Ovary (tissue), 7 donors: ENCODE measurements at regions not wholly inside any gene's neighbourhood (a gene's known extent, or its start where the extent isn't known, plus 50 kb on each side); places are given as distances from the start of the nearest gene placed in this dataset.

ENCODE experiments used
- DNase-seq, 5 donors: peaks; one replicate each; pipeline ENCODE4 v3.0.0-alpha.2; 2019 to 2020
- H3K27ac ChIP-seq, 2 donors: fragments of 200-600 bp; one replicate each; pipeline versions ENCODE4 v1.5.1 to v1.8.0; 2019 to 2022
- H3K27me3 ChIP-seq: fragments of 200-600 bp; one replicate; pipeline ENCODE4 v1.8.0; 2022
- H3K36me3 ChIP-seq: fragments of 200-600 bp; sonication (generic); one replicate; pipeline ENCODE4 v1.5.1; 2019
- H3K4me1 ChIP-seq: one replicate; pipeline ENCODE4 v1.8.1; 2013; ENCODE audit warnings: mild to moderate bottlenecking, moderate library complexity; ENCODE audit not compliant: insufficient read depth
- H3K4me3 ChIP-seq: fragments of 200-600 bp; sonication (generic); one replicate; pipeline ENCODE4 v1.5.1; 2017
- H3K9me3 ChIP-seq, 2 donors: fragments of 200-600 bp in 1 of 2; sonication (generic) in 1 of 2; one replicate each; pipeline versions ENCODE4 v1.5.1 to v1.8.1; 2013 to 2019; ENCODE audit warnings: mild to moderate bottlenecking in 1 of 2, moderate library complexity in 1 of 2
- EP300 ChIP-seq: sonication (generic); formaldehyde crosslinking; IDR thresholded peaks from one replicate; pipeline ENCODE4 v1.6.1; 2017; ENCODE audit warnings: antibody characterized with exemption
- POLR2A ChIP-seq: fragments of 450-650 bp; IDR thresholded peaks from one replicate; pipeline ENCODE4 v1.6.1; 2017; ENCODE audit warnings: antibody characterized with exemption, mild to moderate bottlenecking, moderate library complexity
- WGBS, 3 donors: extraction: QIAGEN DNeasy Blood & Tissue Kit in 1 of 3; methylation state at CpG; one replicate each; pipeline versions ENCODE4 v1.1.5 to v1.1.7; 2013 to 2017; 5-methylcytosine and 5-hydroxymethylcytosine counted together
- intact Hi-C, 4 donors: fragments of 100-400 bp; cut with DNase I; formaldehyde crosslinking; loops; one replicate each; pipeline versions ENCODE4 v1.11.0 to v1.15.1; 2022 to 2023
- TF ChIP-seq, protein P1 (sequence below), 3 donors: fragments of 450-650 bp in 2 of 3; fragments of 200-600 bp in 1 of 3; IDR thresholded peaks; one replicate each; pipeline versions ENCODE4 v1.5.1 to v1.8.0; 2016 to 2022; ENCODE audit warnings: antibody characterized with exemption in 3 of 3, mild to moderate bottlenecking in 1 of 3
- donor health status: DM: no; HTN: no; CAD: no; lungs with moderate emphysema.
- donor health status: DM: no; HTN: no; CAD: no.
- donor health status: Bipolar disorder and iron deficiency.
- donor health status: DM: no; HTN: no; CAD: no.
- donor health status: DM: yes; HTN: yes; CAD: no.

DNA sequence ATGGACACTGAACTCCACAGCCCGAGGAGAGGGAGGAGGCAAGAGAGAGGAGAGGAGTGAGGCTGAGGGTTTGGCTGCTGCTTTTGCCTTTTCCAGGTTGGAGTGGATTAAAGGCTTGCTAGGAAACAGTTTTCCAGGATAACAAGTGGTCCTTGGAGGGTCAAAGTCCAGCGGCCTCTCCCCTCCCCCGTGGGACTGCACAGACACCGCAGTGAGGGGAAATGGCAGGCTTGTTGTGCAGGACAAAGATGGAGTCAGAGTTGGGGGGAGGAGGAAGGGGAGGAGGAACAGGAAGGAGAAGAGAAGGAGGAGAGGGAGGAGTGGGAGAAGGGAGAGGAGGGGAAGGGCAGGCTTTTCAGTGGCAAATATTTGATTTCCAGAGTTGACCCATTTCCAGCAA, 245.5 kb downstream of the RBM19 start:
- Histone ChIP-seq H3K27me3 (no peaks in the 10 kb centered on the region), H3K27ac (no peak overlapping the region), H3K36me3 (no peaks in the 10 kb centered on the region), H3K4me1 (no peaks in the 10 kb centered on the region), H3K9me3 (no peaks in the 10 kb centered on the region), H3K4me3 (no peak overlapping the region)
- DNase-seq = no peak
- WGBS, 3 donors = 14 to 33% (median 22%) methylated on average over 4 of the region's 4 CpGs
- intact Hi-C loops = no loop called here
- TF ChIP-seq, protein P1, sequence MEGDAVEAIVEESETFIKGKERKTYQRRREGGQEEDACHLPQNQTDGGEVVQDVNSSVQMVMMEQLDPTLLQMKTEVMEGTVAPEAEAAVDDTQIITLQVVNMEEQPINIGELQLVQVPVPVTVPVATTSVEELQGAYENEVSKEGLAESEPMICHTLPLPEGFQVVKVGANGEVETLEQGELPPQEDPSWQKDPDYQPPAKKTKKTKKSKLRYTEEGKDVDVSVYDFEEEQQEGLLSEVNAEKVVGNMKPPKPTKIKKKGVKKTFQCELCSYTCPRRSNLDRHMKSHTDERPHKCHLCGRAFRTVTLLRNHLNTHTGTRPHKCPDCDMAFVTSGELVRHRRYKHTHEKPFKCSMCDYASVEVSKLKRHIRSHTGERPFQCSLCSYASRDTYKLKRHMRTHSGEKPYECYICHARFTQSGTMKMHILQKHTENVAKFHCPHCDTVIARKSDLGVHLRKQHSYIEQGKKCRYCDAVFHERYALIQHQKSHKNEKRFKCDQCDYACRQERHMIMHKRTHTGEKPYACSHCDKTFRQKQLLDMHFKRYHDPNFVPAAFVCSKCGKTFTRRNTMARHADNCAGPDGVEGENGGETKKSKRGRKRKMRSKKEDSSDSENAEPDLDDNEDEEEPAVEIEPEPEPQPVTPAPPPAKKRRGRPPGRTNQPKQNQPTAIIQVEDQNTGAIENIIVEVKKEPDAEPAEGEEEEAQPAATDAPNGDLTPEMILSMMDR (IDR thresholded peaks at IDR 0.05) = no peak
- TF ChIP-seq EP300 (no peak), POLR2A (no peak)

DNA sequence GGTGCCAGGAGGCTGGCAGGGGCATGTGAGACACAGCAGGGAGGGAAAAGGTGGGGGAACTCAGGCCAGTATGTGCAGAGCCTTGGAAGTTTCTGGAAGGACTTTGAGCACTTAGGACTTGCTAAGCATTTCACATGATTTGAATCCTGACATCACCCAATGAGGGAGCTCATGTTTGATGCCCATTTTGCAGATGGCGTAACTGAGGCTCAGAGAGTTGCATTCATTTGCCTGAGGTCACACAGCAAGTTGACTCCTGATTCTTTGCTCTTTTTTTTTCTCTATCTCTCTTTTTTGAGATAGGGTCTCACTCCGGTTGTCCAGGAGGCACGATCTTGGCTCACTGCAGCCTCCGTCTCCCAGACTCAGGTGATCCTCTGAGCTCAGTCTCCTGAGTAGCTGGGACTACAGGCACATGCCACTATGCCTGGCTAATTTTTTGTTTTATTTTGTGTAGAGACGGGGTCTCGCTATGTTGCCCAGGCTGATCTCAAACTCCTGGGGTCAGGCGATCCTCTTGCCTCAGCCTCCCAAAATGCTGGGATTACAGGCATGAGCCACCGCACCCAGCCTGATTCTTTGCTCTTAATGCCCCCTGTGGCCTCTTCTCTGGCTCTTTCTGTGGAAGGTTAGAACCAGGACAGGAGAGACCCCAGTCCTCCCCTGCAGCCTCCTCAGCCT, 246.1 kb downstream of the RBM19 start:
- Histone ChIP-seq H3K36me3 (no peaks in the 10 kb centered on the region), H3K27me3 (no peaks in the 10 kb centered on the region), H3K9me3 (no peaks in the 10 kb centered on the region), H3K27ac (no peak overlapping the region), H3K4me1 (no peaks in the 10 kb centered on the region), H3K4me3 (no peak overlapping the region)
- TF ChIP-seq EP300 = no peak
- TF ChIP-seq, protein P1 (IDR thresholded peaks at IDR 0.05) = no peak
- no peak for TF ChIP-seq POLR2A
- DNase-seq = no peak
- 86 to 91% (median 90%) methylated on average over 8 of the region's 8 CpGs for WGBS, 3 donors
- intact Hi-C loops = no loop called here

DNA sequence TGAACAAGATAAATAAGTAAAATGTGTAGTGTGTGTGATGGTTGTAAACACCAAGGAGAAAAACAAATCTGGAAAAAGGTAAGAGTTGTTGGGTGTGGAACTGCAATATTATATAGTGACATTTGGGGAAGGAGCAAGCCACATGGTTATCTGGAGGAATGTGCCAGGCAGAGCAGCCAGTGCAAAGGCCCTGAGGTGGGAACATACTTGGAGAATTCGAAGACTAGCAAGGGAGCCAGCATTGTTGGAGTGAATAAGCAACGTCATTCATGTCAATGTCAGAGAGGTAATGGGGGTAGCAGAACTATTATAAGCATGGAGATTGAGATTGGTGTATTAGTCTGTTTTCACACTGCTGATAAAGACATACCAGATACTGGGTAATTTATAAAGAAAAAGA, 241.5 kb upstream of the LHX5 start:
- no peaks in the 10 kb centered on the region for H3K9me3 ChIP-seq
- H3K27me3 ChIP-seq = no peaks in the 10 kb centered on the region
- no peak for TF ChIP-seq POLR2A
- no peak for TF ChIP-seq EP300
- TF ChIP-seq, protein P1 (IDR thresholded peaks at IDR 0.05) = no peak
- no peak for DNase-seq
- intact Hi-C loops = no loop called here
- H3K4me3 ChIP-seq = no peak overlapping the region
- no peak overlapping the region for H3K27ac ChIP-seq
- H3K4me1 ChIP-seq = no peaks in the 10 kb centered on the region
- WGBS, 3 donors = 79 to 81% (median 79%) methylated on average over 2 of the region's 2 CpGs
- no peaks in the 10 kb centered on the region for H3K36me3 ChIP-seq

DNA sequence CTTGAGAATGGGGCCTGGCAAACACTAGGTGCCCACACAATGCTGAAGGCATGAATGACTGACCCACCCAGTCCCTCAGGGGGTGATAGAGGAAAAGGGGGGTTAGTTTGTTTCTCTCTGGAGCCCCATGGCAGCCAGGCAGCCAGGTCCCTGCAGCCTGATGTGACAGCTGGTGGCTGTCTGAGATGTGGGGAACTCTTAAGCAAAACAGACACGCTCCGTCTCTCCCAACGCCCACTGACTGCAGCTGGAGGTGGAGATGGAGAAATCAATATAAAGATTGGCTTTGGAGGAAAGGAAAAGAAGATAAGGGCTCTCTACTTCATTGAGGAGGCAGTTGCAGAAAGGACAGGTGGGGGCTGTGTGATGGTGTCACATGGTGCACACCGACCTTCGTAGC, 240.8 kb upstream of the LHX5 start:
- no peaks in the 10 kb centered on the region for H3K36me3 ChIP-seq
- DNase-seq = no peak
- H3K9me3 ChIP-seq = no peaks in the 10 kb centered on the region
- WGBS, 3 donors = 57 to 80% (median 57%) methylated on average over 5 of the region's 5 CpGs
- no peaks in the 10 kb centered on the region for H3K4me1 ChIP-seq
- no peaks in the 10 kb centered on the region for H3K27me3 ChIP-seq
- no peak overlapping the region for H3K4me3 ChIP-seq
- TF ChIP-seq, protein P1 (IDR thresholded peaks at IDR 0.05) = no peak
- no peak for TF ChIP-seq EP300
- no peak for TF ChIP-seq POLR2A
- intact Hi-C loops = no loop called here
- H3K27ac ChIP-seq = no peak overlapping the region
